Mononuclear cell (primary cell): ENCODE measurements at regions not wholly inside any gene's neighbourhood (a gene's known extent, or its start where the extent isn't known, plus 50 kb on each side); places are given as distances from the start of the nearest gene placed in this dataset.

ENCODE experiments used
- H3K27me3 ChIP-seq: 2 replicates; pipeline ENCODE4 v1.6.0; 2011; ENCODE audit warnings: low read length, control low read depth; ENCODE audit not compliant: insufficient read depth
- H3K4me1 ChIP-seq: 2 replicates; pipeline ENCODE4 v1.5.1; 2011; ENCODE audit warnings: mild to moderate bottlenecking, low read length, control low read depth; ENCODE audit not compliant: insufficient read depth
- H3K4me3 ChIP-seq: 2 replicates; pipeline ENCODE4 v1.5.1; 2011; ENCODE audit warnings: mild to moderate bottlenecking, low read length, moderate library complexity
- H3K9me3 ChIP-seq: 2 replicates; pipeline ENCODE4 v1.5.1; 2011; ENCODE audit warnings: low read depth, mild to moderate bottlenecking, control low read depth, low read length

DNA sequence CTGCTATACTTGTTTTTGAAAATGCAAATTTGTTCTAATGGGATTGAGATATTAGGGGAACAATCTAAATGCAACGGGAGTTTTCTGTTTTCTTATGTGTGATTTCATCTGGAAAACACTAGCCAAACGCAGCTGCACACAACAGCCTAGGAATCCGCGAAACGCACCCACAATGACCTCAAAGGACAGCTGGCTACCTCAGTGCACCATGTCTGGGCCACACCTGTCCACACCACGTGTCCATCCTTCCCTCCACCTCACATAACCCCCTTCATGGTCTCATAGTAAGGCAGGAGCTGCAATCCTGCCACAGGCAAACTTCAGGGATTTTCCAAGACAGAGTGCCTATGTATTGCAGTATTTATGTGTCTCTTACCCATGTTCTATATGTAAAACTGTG is 382.5 kb upstream of the PRKCQ start:
- H3K4me3 ChIP-seq: no peak overlapping the region
- no peaks in the 10 kb centered on the region for H3K9me3 ChIP-seq

DNA sequence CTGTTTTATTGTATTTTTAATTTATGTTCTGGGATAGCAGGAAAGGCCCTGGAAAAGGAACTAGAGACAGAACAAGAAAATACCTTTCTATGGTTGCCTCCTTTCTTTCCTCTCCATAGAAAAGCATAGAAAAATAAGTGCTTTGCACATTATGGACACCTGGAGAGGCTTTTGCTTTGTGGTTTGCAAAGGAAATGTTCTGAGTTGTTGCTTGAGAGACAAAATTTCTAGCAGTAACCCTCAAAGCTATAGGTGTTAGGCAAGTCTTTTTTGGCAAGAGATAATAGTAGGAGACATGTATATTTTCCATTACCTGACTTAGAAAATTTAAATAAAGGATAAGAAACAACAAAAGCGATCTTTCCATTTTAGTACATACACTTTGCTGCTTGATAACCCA is 378.6 kb upstream of the PRKCQ start:
- H3K27me3 ChIP-seq: no peaks in the 10 kb centered on the region
- peaks cover 10% of the 10 kb centered on the region for H3K4me1 ChIP-seq
- no peaks in the 10 kb centered on the region for H3K9me3 ChIP-seq
- no peak overlapping the region for H3K4me3 ChIP-seq

More for the DNA sequence above, 382.5 kb upstream of the PRKCQ start:
- peaks cover 2% of the 10 kb centered on the region for H3K27me3 ChIP-seq
- peaks cover 7% of the 10 kb centered on the region for H3K4me1 ChIP-seq

- Histone ChIP-seq H3K4me3 (no peak overlapping the region), H3K4me1 (peaks cover 10% of the 10 kb centered on the region), H3K9me3 (no peaks in the 10 kb centered on the region), H3K27me3 (no peaks in the 10 kb centered on the region)
Measured at GRCh38 chr10:6958254-6958653, 378.2 kb upstream of the PRKCQ start.

GRCh38 chr10:6957851-6958250 is 377.8 kb upstream of the PRKCQ start:
- Histone ChIP-seq H3K4me3 (no peak overlapping the region), H3K27me3 (no peaks in the 10 kb centered on the region), H3K9me3 (no peaks in the 10 kb centered on the region), H3K4me1 (peaks cover 10% of the 10 kb centered on the region)

- H3K9me3 ChIP-seq: no peaks in the 10 kb centered on the region
- no peaks in the 10 kb centered on the region for H3K27me3 ChIP-seq
- peaks cover 10% of the 10 kb centered on the region for H3K4me1 ChIP-seq
- H3K4me3 ChIP-seq: no peak overlapping the region
Measured at GRCh38 chr10:6956562-6956961, 376.5 kb upstream of the PRKCQ start.

DNA sequence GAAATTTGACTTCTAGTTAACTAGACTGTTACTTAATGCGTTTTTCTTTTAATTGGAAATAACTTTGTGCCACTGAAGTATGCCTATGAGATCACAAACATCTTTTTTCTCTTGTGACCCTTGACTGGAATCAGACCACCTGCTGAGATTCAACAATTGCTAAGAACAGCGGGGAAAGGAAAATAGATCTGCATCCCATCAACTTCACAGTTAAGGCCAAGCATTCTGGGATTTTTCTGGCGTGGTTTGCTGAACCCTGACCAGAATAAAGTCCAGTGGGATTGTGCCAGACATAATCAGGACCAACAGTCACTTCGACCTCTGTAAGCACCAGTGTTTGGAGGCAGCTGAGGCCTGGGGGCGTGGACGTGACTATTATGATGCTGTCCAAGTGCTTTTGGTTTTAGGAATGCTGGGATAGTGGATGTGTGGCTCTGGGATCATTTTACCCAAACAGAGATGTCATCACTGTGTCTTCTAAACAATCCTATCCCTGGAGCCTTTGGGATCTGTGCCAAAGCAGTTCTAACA is 373.3 kb upstream of the PRKCQ start:
- Histone ChIP-seq H3K4me3 (no peak overlapping the region), H3K27me3 (no peaks in the 10 kb centered on the region), H3K4me1 (peaks cover 8% of the 10 kb centered on the region), H3K9me3 (no peaks in the 10 kb centered on the region)

- H3K27me3 ChIP-seq: no peaks in the 10 kb centered on the region
- H3K4me3 ChIP-seq: no peak overlapping the region
- H3K4me1 ChIP-seq: no peaks in the 10 kb centered on the region
- no peaks in the 10 kb centered on the region for H3K9me3 ChIP-seq
Measured at GRCh38 chr10:6951732-6952131, 371.7 kb upstream of the PRKCQ start.

- Histone ChIP-seq H3K9me3 (no peaks in the 10 kb centered on the region), H3K4me1 (no peaks in the 10 kb centered on the region), H3K27me3 (no peaks in the 10 kb centered on the region), H3K4me3 (no peak overlapping the region)
Measured at GRCh38 chr10:6950133-6950532, 370.1 kb upstream of the PRKCQ start.

DNA sequence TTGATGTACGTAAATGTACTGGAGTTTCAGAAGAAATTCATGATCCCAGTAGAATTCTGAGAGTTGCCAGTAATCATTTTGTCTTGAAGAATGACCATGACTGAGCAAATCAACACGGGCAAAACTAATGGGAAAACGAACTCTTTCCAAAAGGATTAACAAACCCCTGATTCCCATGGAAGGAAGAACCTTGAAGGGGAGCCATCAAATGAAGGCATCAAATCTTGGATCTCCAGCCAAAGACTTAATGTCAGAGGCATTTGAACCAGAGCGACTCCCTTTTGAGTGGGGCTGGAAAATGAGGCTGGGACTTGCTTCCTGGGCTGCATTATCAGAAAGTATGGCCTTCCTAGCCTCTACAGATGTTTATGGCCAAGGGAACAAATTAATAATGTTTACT is 364.4 kb upstream of the PRKCQ start:
- no peak overlapping the region for H3K4me3 ChIP-seq
- no peaks in the 10 kb centered on the region for H3K9me3 ChIP-seq
- no peaks in the 10 kb centered on the region for H3K4me1 ChIP-seq
- H3K27me3 ChIP-seq: no peaks in the 10 kb centered on the region

- H3K4me1 ChIP-seq: no peaks in the 10 kb centered on the region
- H3K27me3 ChIP-seq: no peaks in the 10 kb centered on the region
- H3K4me3 ChIP-seq: no peak overlapping the region
- H3K9me3 ChIP-seq: no peaks in the 10 kb centered on the region
Measured at GRCh38 chr10:6938384-6938783, 358.3 kb upstream of the PRKCQ start.

GRCh38 chr10:6936931-6937330 is 356.9 kb upstream of the PRKCQ start:
- no peaks in the 10 kb centered on the region for H3K27me3 ChIP-seq
- H3K4me1 ChIP-seq: no peaks in the 10 kb centered on the region
- no peaks in the 10 kb centered on the region for H3K9me3 ChIP-seq
- no peak overlapping the region for H3K4me3 ChIP-seq

DNA sequence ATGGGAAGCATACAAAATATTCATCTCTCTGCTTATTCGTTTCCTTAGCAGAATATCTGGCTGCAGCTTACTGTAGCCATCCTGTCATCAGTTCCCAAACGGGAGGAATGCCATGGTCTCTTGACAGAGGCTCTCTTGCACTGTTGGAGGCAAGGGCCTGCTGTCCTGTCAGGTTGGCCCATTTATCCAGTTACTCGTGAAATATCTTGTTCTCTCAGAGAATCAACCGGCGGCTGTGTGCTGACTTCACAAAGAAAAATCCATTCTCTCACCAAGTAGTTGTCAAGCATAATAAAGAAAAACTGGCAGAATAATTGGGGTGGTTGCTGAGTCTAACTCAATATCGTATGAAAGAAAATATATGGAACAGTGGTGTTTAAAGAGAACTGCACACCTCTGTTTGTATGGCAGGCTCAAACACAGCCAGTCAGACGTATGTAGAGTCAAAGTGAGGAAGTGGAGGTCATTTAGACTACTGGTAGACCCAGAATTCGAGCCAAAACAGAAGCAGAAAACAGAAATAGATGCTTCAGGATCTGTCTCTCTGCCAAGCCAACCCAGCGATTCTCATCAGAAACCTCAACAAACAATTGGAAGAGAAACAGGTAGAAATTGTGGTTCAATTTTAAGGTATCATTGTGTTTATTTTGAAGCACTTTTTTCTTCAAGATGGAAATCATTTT is 349.2 kb upstream of the PRKCQ start:
- Histone ChIP-seq H3K4me3 (no peak overlapping the region), H3K4me1 (peaks cover 44% of the 10 kb centered on the region), H3K9me3 (no peaks in the 10 kb centered on the region)

DNA sequence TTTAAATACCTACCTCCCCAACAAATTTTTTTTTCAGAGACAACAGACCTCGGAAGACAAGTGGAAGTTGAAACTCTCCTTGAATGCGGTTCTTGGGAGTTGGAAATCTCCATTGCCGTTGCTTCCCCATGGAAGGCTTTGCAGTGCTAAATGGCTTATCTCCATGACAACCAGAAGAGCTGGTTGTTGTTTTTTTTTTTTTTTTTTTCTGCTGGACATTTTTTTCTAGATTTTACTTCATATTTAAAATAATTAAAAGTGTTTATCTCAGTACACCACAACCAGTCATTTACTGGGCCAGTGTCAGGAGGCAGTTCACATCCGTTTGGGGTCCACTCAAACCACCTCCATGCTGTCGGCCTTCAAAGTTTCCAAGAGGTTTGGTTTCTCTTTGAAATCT is 348.5 kb upstream of the PRKCQ start:
- Histone ChIP-seq H3K9me3 (no peaks in the 10 kb centered on the region), H3K4me3 (no peak overlapping the region), H3K4me1 (peaks cover 44% of the 10 kb centered on the region), H3K27me3 (no peaks in the 10 kb centered on the region)

More for the DNA sequence above, 349.2 kb upstream of the PRKCQ start:
- H3K27me3 ChIP-seq: no peaks in the 10 kb centered on the region

DNA sequence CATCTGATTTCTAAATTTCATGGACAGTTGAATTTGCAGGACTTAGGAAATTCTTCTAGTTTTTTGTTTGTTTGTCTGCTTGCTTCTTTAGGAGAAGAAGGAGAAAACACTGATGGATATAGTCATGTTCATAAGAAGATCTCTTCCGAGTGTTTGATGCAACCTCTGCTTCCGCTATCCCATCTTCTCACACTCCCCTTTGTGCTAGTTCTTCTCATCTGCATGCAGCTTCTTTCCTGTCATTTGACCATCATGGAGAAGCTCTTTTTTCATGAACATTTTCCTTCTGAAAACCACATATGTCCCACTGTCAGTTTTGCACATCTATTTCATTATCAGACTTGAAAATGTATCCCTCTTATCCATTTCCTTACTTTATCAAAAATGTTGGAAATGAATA is 346.9 kb upstream of the PRKCQ start:
- Histone ChIP-seq H3K4me1 (peaks cover 44% of the 10 kb centered on the region), H3K27me3 (no peaks in the 10 kb centered on the region), H3K9me3 (no peaks in the 10 kb centered on the region), H3K4me3 (no peak overlapping the region)

DNA sequence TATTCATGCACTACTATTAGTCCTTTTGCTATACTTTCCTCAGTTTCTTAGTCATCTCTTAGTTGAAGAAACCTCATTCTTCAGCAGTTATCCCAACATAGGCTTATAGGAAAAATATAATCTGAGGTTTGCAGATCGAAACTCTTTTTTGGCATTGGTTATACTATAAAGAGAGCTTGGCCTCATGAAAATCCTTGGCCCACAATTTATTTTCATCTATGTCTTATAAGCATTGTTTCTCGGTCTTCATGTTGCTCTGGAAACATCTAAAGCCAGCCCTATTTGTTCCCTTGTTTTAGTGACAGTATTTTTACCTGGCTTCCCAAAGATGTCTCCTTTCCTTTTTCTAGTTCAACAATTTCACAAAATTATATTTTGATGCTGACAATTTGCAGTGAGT is 345.1 kb upstream of the PRKCQ start:
- Histone ChIP-seq H3K4me3 (no peak overlapping the region), H3K27me3 (no peaks in the 10 kb centered on the region), H3K9me3 (no peaks in the 10 kb centered on the region), H3K4me1 (peaks cover 44% of the 10 kb centered on the region)

DNA sequence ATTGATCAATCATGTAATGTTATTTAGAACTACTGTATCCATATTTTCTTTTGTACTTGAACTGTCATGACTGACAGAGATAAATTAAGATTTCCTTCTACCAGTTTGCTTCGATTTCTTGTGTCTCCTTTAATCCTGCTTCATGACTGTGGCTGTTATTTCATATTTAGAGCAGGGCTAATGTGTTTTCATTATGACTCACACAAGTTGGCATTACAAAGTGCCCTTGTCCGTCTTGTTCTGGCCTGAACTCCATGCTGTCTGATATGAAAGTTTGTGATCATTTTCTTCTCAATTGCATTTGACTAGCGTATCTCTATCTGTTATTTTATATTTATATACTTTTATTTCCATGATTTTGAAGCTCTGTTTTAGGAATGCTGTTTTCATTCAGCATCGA is 344.1 kb upstream of the PRKCQ start:
- H3K27me3 ChIP-seq: no peaks in the 10 kb centered on the region
- H3K9me3 ChIP-seq: no peaks in the 10 kb centered on the region
- peaks cover 46% of the 10 kb centered on the region for H3K4me1 ChIP-seq
- no peak overlapping the region for H3K4me3 ChIP-seq
